T-helper 2 cell treated with Interferon-gamma antibody and Interleukin-4, amounts not matched to agents 5 μg/mL and 100 μg/mL, for 36 hours (primary cell): ENCODE measurements at regions not wholly inside any gene's neighbourhood (a gene's known extent, or its start where the extent isn't known, plus 50 kb on each side); places are given as distances from the start of the nearest gene placed in this dataset.
"Not testable (repeated sequence)": the region's sequence is repeated elsewhere in the genome, so short reads cannot be mapped to it uniquely, and the experiment has no call there.

Source experiments
- DNase-seq: peaks from one replicate; pipeline ENCODE4 v3.0.0; 2021; ENCODE audit warnings: low spot score
- H3K27ac Mint-ChIP-seq: one replicate; pipeline ENCODE4 v1.8.0; 2021; ENCODE audit warnings: mild to moderate bottlenecking, mixed read lengths
- H3K27me3 Mint-ChIP-seq: one replicate; pipeline ENCODE4 v1.8.0; 2021; ENCODE audit warnings: low read depth, mixed read lengths
- H3K36me3 Mint-ChIP-seq: one replicate; pipeline ENCODE4 v1.8.0; 2021; ENCODE audit warnings: low read depth, mixed read lengths
- H3K4me1 Mint-ChIP-seq: one replicate; pipeline ENCODE4 v1.8.0; 2021; ENCODE audit warnings: low read depth, mixed read lengths
- H3K4me3 Mint-ChIP-seq: one replicate; pipeline ENCODE4 v1.8.0; 2022; ENCODE audit warnings: mild to moderate bottlenecking, moderate library complexity, mixed read lengths
- H3K9me3 Mint-ChIP-seq: one replicate; pipeline ENCODE4 v1.8.0; 2021; ENCODE audit warnings: mixed read lengths

- Mint-ChIP-seq H3K4me3 (no peak overlapping the region), H3K9me3 (no peaks in the 10 kb centered on the region), H3K27me3 (no peaks in the 10 kb centered on the region), H3K27ac (no peak overlapping the region), H3K36me3 (no peaks in the 10 kb centered on the region), H3K4me1 (no peaks in the 10 kb centered on the region)
- DNase-seq, result no peak
Observed at GRCh38 chr14:78023112-78023511, 147.1 kb upstream of the NRXN3 start.

- DNase-seq, result no peak
- Mint-ChIP-seq H3K4me3 (no peak overlapping the region), H3K4me1 (no peaks in the 10 kb centered on the region), H3K9me3 (no peaks in the 10 kb centered on the region), H3K27me3 (peaks cover 8% of the 10 kb centered on the region), H3K27ac (no peak overlapping the region), H3K36me3 (no peaks in the 10 kb centered on the region)
Observed at GRCh38 chr14:78028471-78028870, 141.7 kb upstream of the NRXN3 start.

- H3K27me3 Mint-ChIP-seq, result peaks cover 8% of the 10 kb centered on the region
- H3K4me1 Mint-ChIP-seq, result no peaks in the 10 kb centered on the region
- H3K36me3 Mint-ChIP-seq, result no peaks in the 10 kb centered on the region
- no peak overlapping the region for H3K4me3 Mint-ChIP-seq
- DNase-seq, result no peak
- H3K9me3 Mint-ChIP-seq, result no peaks in the 10 kb centered on the region
- H3K27ac Mint-ChIP-seq, result no peak overlapping the region
Observed at GRCh38 chr14:78029601-78030372, 140.4 kb upstream of the NRXN3 start.

- no peaks in the 10 kb centered on the region for H3K36me3 Mint-ChIP-seq
- H3K4me1 Mint-ChIP-seq, result no peaks in the 10 kb centered on the region
- no peaks in the 10 kb centered on the region for H3K9me3 Mint-ChIP-seq
- no peaks in the 10 kb centered on the region for H3K27me3 Mint-ChIP-seq
- no peak overlapping the region for H3K4me3 Mint-ChIP-seq
- DNase-seq, result no peak
- no peak overlapping the region for H3K27ac Mint-ChIP-seq
Observed at GRCh38 chr14:78043349-78043748, 126.8 kb upstream of the NRXN3 start.

- Mint-ChIP-seq H3K27me3 (no peaks in the 10 kb centered on the region), H3K36me3 (no peaks in the 10 kb centered on the region), H3K9me3 (no peaks in the 10 kb centered on the region), H3K4me3 (no peak overlapping the region), H3K4me1 (no peaks in the 10 kb centered on the region), H3K27ac (no peak overlapping the region)
- no peak for DNase-seq
Observed at GRCh38 chr14:78048120-78048519, 122.1 kb upstream of the NRXN3 start.

- H3K36me3 Mint-ChIP-seq, H3K4me1 Mint-ChIP-seq, H3K4me3 Mint-ChIP-seq, H3K27ac Mint-ChIP-seq, DNase-seq, H3K9me3 Mint-ChIP-seq, H3K27me3 Mint-ChIP-seq: not testable (repeated sequence)
Observed at GRCh38 chr14:78056890-78057289, 113.3 kb upstream of the NRXN3 start.

- Mint-ChIP-seq H3K9me3 (no peaks in the 10 kb centered on the region), H3K27ac (no peak overlapping the region), H3K36me3 (no peaks in the 10 kb centered on the region), H3K4me1 (no peaks in the 10 kb centered on the region), H3K27me3 (no peaks in the 10 kb centered on the region), H3K4me3 (no peak overlapping the region)
- no peak for DNase-seq
Observed at GRCh38 chr14:78070344-78070743, 99.8 kb upstream of the NRXN3 start.

GRCh38 chr14:78071016-78071549 is 99.1 kb upstream of the NRXN3 start:
- DNase-seq, result no peak
- Mint-ChIP-seq H3K4me3 (no peak overlapping the region), H3K36me3 (no peaks in the 10 kb centered on the region), H3K9me3 (no peaks in the 10 kb centered on the region), H3K27ac (no peak overlapping the region), H3K27me3 (no peaks in the 10 kb centered on the region), H3K4me1 (no peaks in the 10 kb centered on the region)

GRCh38 chr14:78073028-78073427 is 97.1 kb upstream of the NRXN3 start:
- Mint-ChIP-seq H3K27ac (no peak overlapping the region), H3K36me3 (no peaks in the 10 kb centered on the region), H3K4me1 (no peaks in the 10 kb centered on the region), H3K4me3 (no peak overlapping the region), H3K9me3 (no peaks in the 10 kb centered on the region), H3K27me3 (no peaks in the 10 kb centered on the region)
- no peak for DNase-seq

GRCh38 chr14:78074561-78074960 is 95.6 kb upstream of the NRXN3 start:
- Mint-ChIP-seq H3K27ac (no peak overlapping the region), H3K4me3 (no peak overlapping the region), H3K27me3 (no peaks in the 10 kb centered on the region), H3K36me3 (no peaks in the 10 kb centered on the region), H3K4me1 (no peaks in the 10 kb centered on the region), H3K9me3 (no peaks in the 10 kb centered on the region)
- no peak for DNase-seq

GRCh38 chr14:78075033-78075432 is 95.1 kb upstream of the NRXN3 start:
- DNase-seq, result no peak
- no peaks in the 10 kb centered on the region for H3K36me3 Mint-ChIP-seq

GRCh38 chr14:78075555-78076277 is 94.5 kb upstream of the NRXN3 start:
- DNase-seq, result no peak
- H3K9me3 Mint-ChIP-seq, result no peaks in the 10 kb centered on the region
- no peaks in the 10 kb centered on the region for H3K27me3 Mint-ChIP-seq
- H3K36me3 Mint-ChIP-seq, result no peaks in the 10 kb centered on the region
- H3K4me1 Mint-ChIP-seq, result no peaks in the 10 kb centered on the region
- no peak overlapping the region for H3K27ac Mint-ChIP-seq
- no peak overlapping the region for H3K4me3 Mint-ChIP-seq

More at GRCh38 chr14:78075033-78075432, 95.1 kb upstream of the NRXN3 start:
- Mint-ChIP-seq H3K27ac (no peak overlapping the region), H3K27me3 (no peaks in the 10 kb centered on the region), H3K9me3 (no peaks in the 10 kb centered on the region), H3K4me3 (no peak overlapping the region), H3K4me1 (no peaks in the 10 kb centered on the region)

GRCh38 chr14:78081245-78081644 is 88.9 kb upstream of the NRXN3 start:
- Mint-ChIP-seq H3K36me3 (no peaks in the 10 kb centered on the region), H3K4me3 (no peak overlapping the region), H3K27ac (no peak overlapping the region), H3K27me3 (no peaks in the 10 kb centered on the region), H3K9me3 (no peaks in the 10 kb centered on the region), H3K4me1 (no peaks in the 10 kb centered on the region)
- DNase-seq, result no peak

GRCh38 chr14:78083837-78084236 is 86.3 kb upstream of the NRXN3 start:
- Mint-ChIP-seq H3K9me3 (no peaks in the 10 kb centered on the region), H3K27ac (no peak overlapping the region), H3K36me3 (no peaks in the 10 kb centered on the region), H3K4me1 (no peaks in the 10 kb centered on the region), H3K27me3 (no peaks in the 10 kb centered on the region), H3K4me3 (no peak overlapping the region)
- DNase-seq, result no peak
